B cell (primary cell): ENCODE measurements at regions not wholly inside any gene's neighbourhood (a gene's known extent, or its start where the extent isn't known, plus 50 kb on each side); places are given as distances from the start of the nearest gene placed in this dataset.

Experiments used
- EZH2 ChIP-seq: IDR thresholded peaks from 2 replicates; pipeline ENCODE4 v1.6.1; 2012; ENCODE audit warnings: borderline replicate concordance, low read depth, mild to moderate bottlenecking, moderate library complexity, low read length; ENCODE audit not compliant: insufficient read depth, poor library complexity, severe bottlenecking
- TF ChIP-seq, protein P1 (sequence below): fragments of 200-600 bp; IDR thresholded peaks from one replicate; pipeline ENCODE4 v1.8.0; 2022; ENCODE audit warnings: antibody characterized with exemption, mild to moderate bottlenecking

DNA sequence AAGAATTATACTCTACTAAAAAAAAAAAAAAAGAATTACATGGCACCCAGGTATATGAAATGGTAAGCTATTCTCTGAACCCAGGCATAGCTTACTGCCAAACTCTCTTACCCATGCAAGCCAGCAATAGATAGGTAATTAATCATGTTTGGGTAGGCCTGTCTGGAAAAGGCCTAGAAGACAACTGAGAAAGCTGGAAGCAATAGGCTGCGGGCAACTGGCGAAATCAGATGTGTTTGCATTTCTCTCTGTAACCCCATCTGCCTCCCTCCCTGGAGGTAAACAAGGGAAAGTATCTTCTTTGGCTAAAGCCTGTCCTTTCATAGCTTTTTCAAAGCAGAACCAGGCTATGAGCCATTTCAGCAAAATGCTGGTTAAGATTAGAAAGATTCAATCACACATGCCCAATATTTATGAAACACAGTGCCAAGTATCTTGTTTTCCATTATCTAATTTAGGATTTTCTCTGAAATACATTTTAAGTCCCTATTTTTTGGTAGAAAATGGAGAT lies 934.8 kb upstream of the DDX18 start:
- TF ChIP-seq, protein P1, sequence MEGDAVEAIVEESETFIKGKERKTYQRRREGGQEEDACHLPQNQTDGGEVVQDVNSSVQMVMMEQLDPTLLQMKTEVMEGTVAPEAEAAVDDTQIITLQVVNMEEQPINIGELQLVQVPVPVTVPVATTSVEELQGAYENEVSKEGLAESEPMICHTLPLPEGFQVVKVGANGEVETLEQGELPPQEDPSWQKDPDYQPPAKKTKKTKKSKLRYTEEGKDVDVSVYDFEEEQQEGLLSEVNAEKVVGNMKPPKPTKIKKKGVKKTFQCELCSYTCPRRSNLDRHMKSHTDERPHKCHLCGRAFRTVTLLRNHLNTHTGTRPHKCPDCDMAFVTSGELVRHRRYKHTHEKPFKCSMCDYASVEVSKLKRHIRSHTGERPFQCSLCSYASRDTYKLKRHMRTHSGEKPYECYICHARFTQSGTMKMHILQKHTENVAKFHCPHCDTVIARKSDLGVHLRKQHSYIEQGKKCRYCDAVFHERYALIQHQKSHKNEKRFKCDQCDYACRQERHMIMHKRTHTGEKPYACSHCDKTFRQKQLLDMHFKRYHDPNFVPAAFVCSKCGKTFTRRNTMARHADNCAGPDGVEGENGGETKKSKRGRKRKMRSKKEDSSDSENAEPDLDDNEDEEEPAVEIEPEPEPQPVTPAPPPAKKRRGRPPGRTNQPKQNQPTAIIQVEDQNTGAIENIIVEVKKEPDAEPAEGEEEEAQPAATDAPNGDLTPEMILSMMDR: no peak
- no peak for TF ChIP-seq EZH2
